Trophoblast cell (in vitro differentiated cells and primary cell): ENCODE measurements at regions not wholly inside any gene's neighbourhood (a gene's known extent, or its start where the extent isn't known, plus 50 kb on each side); places are given as distances from the start of the nearest gene placed in this dataset.

Experiments used
- DNase-seq, 2 donors: peaks; one replicate each; pipeline ENCODE4 v3.0.0-alpha.2; 2016
- H2AFZ ChIP-seq: 2 replicates; pipeline ENCODE4 v1.6.1; 2013; ENCODE audit warnings: low read length, moderate library complexity, mild to moderate bottlenecking; ENCODE audit not compliant: insufficient read depth, poor library complexity
- H2AK5ac ChIP-seq: 2 replicates; pipeline ENCODE4 v1.6.1; 2013; ENCODE audit warnings: mild to moderate bottlenecking, low read length
- H2BK120ac ChIP-seq: 2 replicates; pipeline ENCODE4 v1.6.1; 2013; ENCODE audit warnings: low read length, mild to moderate bottlenecking, moderate library complexity; ENCODE audit not compliant: insufficient read depth, poor library complexity
- H2BK12ac ChIP-seq: 2 replicates; pipeline ENCODE4 v1.6.1; 2013; ENCODE audit warnings: mild to moderate bottlenecking, low read length, moderate library complexity
- H2BK5ac ChIP-seq: 2 replicates; pipeline ENCODE4 v1.6.1; 2013; ENCODE audit warnings: low read length, low read depth, moderate library complexity, mild to moderate bottlenecking; ENCODE audit not compliant: poor library complexity
- H3K14ac ChIP-seq: 2 replicates; pipeline ENCODE4 v1.6.1; 2013; ENCODE audit warnings: mild to moderate bottlenecking, low read length
- H3K18ac ChIP-seq: 2 replicates; pipeline ENCODE4 v1.6.1; 2013; ENCODE audit warnings: mild to moderate bottlenecking, low read length
- H3K23ac ChIP-seq: 2 replicates; pipeline ENCODE4 v1.6.1; 2013; ENCODE audit warnings: low read length
- H3K27ac ChIP-seq: 2 replicates; pipeline ENCODE4 v1.5.1; 2013; ENCODE audit warnings: low read depth, mild to moderate bottlenecking, inconsistent platforms, low read length, moderate library complexity
- H3K27me3 ChIP-seq: 2 replicates; pipeline ENCODE4 v1.6.1; 2013; ENCODE audit warnings: inconsistent platforms, mild to moderate bottlenecking, low read length, moderate library complexity; ENCODE audit not compliant: insufficient read depth
- H3K36me3 ChIP-seq, 2 experiments: 1 replicate in 1 of 2; 2 replicates in 1 of 2; pipeline ENCODE4 v1.6.1; 2013; ENCODE audit warnings: low read length in 2 of 2, mild to moderate bottlenecking in 2 of 2, moderate library complexity in 1 of 2; ENCODE audit not compliant: insufficient read depth in 2 of 2, control insufficient read depth in 1 of 2
- H3K4ac ChIP-seq: 2 replicates; pipeline ENCODE4 v1.6.1; 2013; ENCODE audit warnings: low read depth, mild to moderate bottlenecking, low read length, moderate library complexity
- H3K4me1 ChIP-seq, 2 experiments: 1 replicate in 1 of 2; 2 replicates in 1 of 2; pipeline ENCODE4 v1.6.1; 2013; ENCODE audit warnings: low read length in 2 of 2, mild to moderate bottlenecking in 2 of 2, moderate library complexity in 1 of 2; ENCODE audit not compliant: insufficient read depth in 2 of 2, control insufficient read depth in 1 of 2
- H3K4me2 ChIP-seq: 2 replicates; pipeline ENCODE4 v1.6.1; 2013; ENCODE audit warnings: inconsistent platforms, mild to moderate bottlenecking, low read length, moderate library complexity
- H3K4me3 ChIP-seq: 2 replicates; pipeline ENCODE4 v1.5.1; 2013; ENCODE audit warnings: mild to moderate bottlenecking, low read depth, low read length, inconsistent platforms
- H3K79me1 ChIP-seq: one replicate; pipeline ENCODE4 v1.6.1; 2013; ENCODE audit warnings: low read length
- H3K79me2 ChIP-seq: 2 replicates; pipeline ENCODE4 v1.6.1; 2013; ENCODE audit warnings: low read length, mild to moderate bottlenecking; ENCODE audit not compliant: control insufficient read depth, insufficient read depth, poor library complexity
- H3K9ac ChIP-seq: 2 replicates; pipeline ENCODE4 v1.6.1; 2013; ENCODE audit warnings: mild to moderate bottlenecking, low read length
- H3K9me3 ChIP-seq: 2 replicates; pipeline ENCODE4 v1.6.1; 2013; ENCODE audit warnings: low read depth, mild to moderate bottlenecking, control low read depth, inconsistent platforms, low read length; ENCODE audit not compliant: insufficient read depth
- H4K12ac ChIP-seq: 2 replicates; pipeline ENCODE4 v1.6.1; 2013; ENCODE audit warnings: low read depth, mild to moderate bottlenecking, low read length, moderate library complexity
- H4K8ac ChIP-seq: 2 replicates; pipeline ENCODE4 v1.6.1; 2013; ENCODE audit warnings: low read depth, mild to moderate bottlenecking, low read length, moderate library complexity
- H4K91ac ChIP-seq: one replicate; pipeline ENCODE4 v1.6.1; 2013; ENCODE audit warnings: low read depth, mild to moderate bottlenecking, low read length, moderate library complexity
- WGBS: extraction: QIAGEN DNeasy Blood & Tissue Kit; methylation state at CpG from one replicate; pipeline ENCODE4 v1.1.7; 2013; ENCODE audit warnings: missing lambda C conversion rate; ENCODE audit not compliant: insufficient read length, insufficient coverage; ENCODE audit errors: extremely low coverage; 5-methylcytosine and 5-hydroxymethylcytosine counted together

GRCh38 chr21:35779690-35780570 lies 280.4 kb downstream of the SETD4 start:
- H2BK12ac ChIP-seq, result no peak overlapping the region
- no peak overlapping the region for H2BK120ac ChIP-seq
- no peak overlapping the region for H3K4me2 ChIP-seq
- peaks cover 0 to 2% of the 10 kb centered on the region in 2 experiments for H3K4me1 ChIP-seq
- no peak overlapping the region for H3K18ac ChIP-seq
- no peak overlapping the region for H3K23ac ChIP-seq
- H3K4ac ChIP-seq, result no peak overlapping the region
- no peak overlapping the region for H4K8ac ChIP-seq
- H2BK5ac ChIP-seq, result no peak overlapping the region
- H3K79me2 ChIP-seq, result no peaks in the 10 kb centered on the region
- H3K4me3 ChIP-seq, result no peak overlapping the region
- no peaks in the 10 kb centered on the region for H3K79me1 ChIP-seq
- no CpG with 5 or more reads among the region's 7 CpGs for WGBS
- H4K12ac ChIP-seq, result no peak overlapping the region
- no peak overlapping the region for H3K14ac ChIP-seq
- no peak overlapping the region for H3K9ac ChIP-seq
- no peak overlapping the region for H2AK5ac ChIP-seq
- no peaks in the 10 kb centered on the region for H3K27me3 ChIP-seq
- H2AFZ ChIP-seq, result no peak overlapping the region
- no peak overlapping the region for H4K91ac ChIP-seq
- H3K36me3 ChIP-seq, result no peaks in the 10 kb centered on the region
- no peaks in the 10 kb centered on the region for H3K9me3 ChIP-seq
- no peak for DNase-seq
- no peak overlapping the region for H3K27ac ChIP-seq

GRCh38 chr21:35779167-35779566 lies 281.2 kb downstream of the SETD4 start:
- no peak overlapping the region for H2BK120ac ChIP-seq
- H4K91ac ChIP-seq, result no peak overlapping the region
- H3K4ac ChIP-seq, result no peak overlapping the region
- H2BK12ac ChIP-seq, result no peak overlapping the region
- H3K27ac ChIP-seq, result no peak overlapping the region
- H4K8ac ChIP-seq, result no peak overlapping the region
- no peak overlapping the region for H3K14ac ChIP-seq
- no peak overlapping the region for H2AFZ ChIP-seq
- no peak overlapping the region for H3K4me3 ChIP-seq
- H3K36me3 ChIP-seq, result no peaks in the 10 kb centered on the region
- no peak overlapping the region for H4K12ac ChIP-seq
- H2AK5ac ChIP-seq, result no peak overlapping the region
- no peak for DNase-seq
- peaks cover 2% of the 10 kb centered on the region for H3K9me3 ChIP-seq
- peaks cover 0 to 2% of the 10 kb centered on the region in 2 experiments for H3K4me1 ChIP-seq
- no peaks in the 10 kb centered on the region for H3K79me2 ChIP-seq
- no peaks in the 10 kb centered on the region for H3K79me1 ChIP-seq
- H3K18ac ChIP-seq, result no peak overlapping the region
- WGBS, result no CpG with 5 or more reads among the region's 4 CpGs
- H3K4me2 ChIP-seq, result no peak overlapping the region
- no peak overlapping the region for H2BK5ac ChIP-seq
- no peak overlapping the region for H3K9ac ChIP-seq
- H3K23ac ChIP-seq, result no peak overlapping the region
- H3K27me3 ChIP-seq, result no peaks in the 10 kb centered on the region

- no peak overlapping the region for H3K23ac ChIP-seq
- WGBS, result no CpG with 5 or more reads among the region's 2 CpGs
- H3K9me3 ChIP-seq, result peaks cover 2% of the 10 kb centered on the region
- H3K4me1 ChIP-seq, result peaks cover 0 to 2% of the 10 kb centered on the region in 2 experiments
- H2BK12ac ChIP-seq, result no peak overlapping the region
- H3K9ac ChIP-seq, result no peak overlapping the region
- H2AK5ac ChIP-seq, result no peak overlapping the region
- H3K4ac ChIP-seq, result no peak overlapping the region
- no peak for DNase-seq
- no peak overlapping the region for H3K4me3 ChIP-seq
- H3K14ac ChIP-seq, result no peak overlapping the region
- H3K18ac ChIP-seq, result no peak overlapping the region
- no peak overlapping the region for H2AFZ ChIP-seq
- H4K8ac ChIP-seq, result no peak overlapping the region
- H3K79me1 ChIP-seq, result no peaks in the 10 kb centered on the region
- H4K91ac ChIP-seq, result no peak overlapping the region
- no peaks in the 10 kb centered on the region for H3K79me2 ChIP-seq
- H4K12ac ChIP-seq, result no peak overlapping the region
- H2BK5ac ChIP-seq, result no peak overlapping the region
- H2BK120ac ChIP-seq, result no peak overlapping the region
- no peak overlapping the region for H3K27ac ChIP-seq
- H3K36me3 ChIP-seq, result no peaks in the 10 kb centered on the region
- no peaks in the 10 kb centered on the region for H3K27me3 ChIP-seq
- no peak overlapping the region for H3K4me2 ChIP-seq
Measured at GRCh38 chr21:35777081-35777480, 283.2 kb downstream of the SETD4 start.

- H3K18ac ChIP-seq, result no peak overlapping the region
- no peak overlapping the region for H3K27ac ChIP-seq
- H3K79me1 ChIP-seq, result no peaks in the 10 kb centered on the region
- H3K4me2 ChIP-seq, result peak overlapping the region; percentile 6
- no peak overlapping the region for H4K8ac ChIP-seq
- no peak overlapping the region for H2AFZ ChIP-seq
- H3K79me2 ChIP-seq, result no peaks in the 10 kb centered on the region
- no peak overlapping the region for H3K4me3 ChIP-seq
- no peak overlapping the region for H3K9ac ChIP-seq
- H3K4ac ChIP-seq, result no peak overlapping the region
- DNase-seq, result peak in 1 of 2 donors; percentile 12
- H3K9me3 ChIP-seq, result peaks cover 2% of the 10 kb centered on the region
- no peak overlapping the region for H2BK120ac ChIP-seq
- H3K4me1 ChIP-seq, result peaks cover 0 to 2% of the 10 kb centered on the region in 2 experiments
- no peak overlapping the region for H2AK5ac ChIP-seq
- no CpG with 5 or more reads among the region's 7 CpGs for WGBS
- no peak overlapping the region for H3K14ac ChIP-seq
- H2BK12ac ChIP-seq, result no peak overlapping the region
- H3K27me3 ChIP-seq, result no peaks in the 10 kb centered on the region
- H3K36me3 ChIP-seq, result no peaks in the 10 kb centered on the region
- H4K91ac ChIP-seq, result no peak overlapping the region
- H2BK5ac ChIP-seq, result no peak overlapping the region
- no peak overlapping the region for H4K12ac ChIP-seq
- H3K23ac ChIP-seq, result no peak overlapping the region
Measured at GRCh38 chr21:35775778-35776544, 284.4 kb downstream of the SETD4 start.
